GM23338 (cell line): ENCODE measurements at regions not wholly inside any gene's neighbourhood (a gene's known extent, or its start where the extent isn't known, plus 50 kb on each side); places are given as distances from the start of the nearest gene placed in this dataset.

Experiments used
- ATAC-seq: fragments of 200-7000 bp; cut with Tn5 transposase; 3 replicates; pipeline ENCODE4 v1.9.1; 2020
- DNase-seq: peaks from one replicate; pipeline ENCODE4 v3.0.0-alpha.2; 2015; ENCODE audit warnings: low spot score
- H2AFZ ChIP-seq: fragments of 200-600 bp; sonication (generic); 2 replicates; pipeline ENCODE4 v1.8.0; 2016; ENCODE audit warnings: antibody characterized with exemption, mild to moderate bottlenecking, moderate library complexity
- H3F3A ChIP-seq: fragments of 200-600 bp; sonication (generic); replicated peaks from 2 replicates; pipeline ENCODE4 v1.8.0; 2017; ENCODE audit warnings: antibody characterized with exemption, mixed run types, low read depth
- H3K27ac ChIP-seq: fragments of 200-600 bp; sonication (generic); 2 replicates; pipeline ENCODE4 v1.6.1; 2016; ENCODE audit warnings: low read depth
- H3K27me3 ChIP-seq: fragments of 200-600 bp; sonication (generic); 2 replicates; pipeline ENCODE4 v1.8.0; 2016; ENCODE audit warnings: mild to moderate bottlenecking, mixed run types, moderate library complexity; ENCODE audit not compliant: insufficient read depth
- H3K36me3 ChIP-seq: fragments of 200-600 bp; sonication (generic); 2 replicates; pipeline ENCODE4 v1.8.0; 2016; ENCODE audit warnings: mild to moderate bottlenecking; ENCODE audit not compliant: insufficient read depth
- H3K4me1 ChIP-seq: fragments of 200-600 bp; sonication (generic); 2 replicates; pipeline ENCODE4 v1.8.0; 2016; ENCODE audit warnings: mild to moderate bottlenecking, moderate library complexity; ENCODE audit not compliant: insufficient read depth
- H3K4me2 ChIP-seq: fragments of 200-600 bp; sonication (generic); 2 replicates; pipeline ENCODE4 v1.7.1; 2017; ENCODE audit warnings: mixed run types
- H3K4me3 ChIP-seq: fragments of 200-600 bp; sonication (generic); 2 replicates; pipeline ENCODE4 v1.6.1; 2016; ENCODE audit warnings: mixed run types
- H3K79me2 ChIP-seq: fragments of 200-600 bp; sonication (generic); replicated peaks from 2 replicates; pipeline ENCODE4 v1.8.0; 2017; ENCODE audit warnings: mild to moderate bottlenecking; ENCODE audit not compliant: insufficient read depth
- H3K9me2 ChIP-seq: fragments of 200-600 bp; sonication (generic); 2 replicates; pipeline ENCODE4 v1.8.0; 2017; ENCODE audit not compliant: insufficient read depth
- H4K20me1 ChIP-seq: fragments of 200-600 bp; sonication (generic); replicated peaks from 2 replicates; pipeline ENCODE4 v1.8.0; 2017; ENCODE audit warnings: mild to moderate bottlenecking; ENCODE audit not compliant: insufficient read depth
- H3K27ac Mint-ChIP-seq: 2 replicates; pipeline ENCODE4 v1.8.0; 2020; ENCODE audit warnings: inconsistent platforms, mild to moderate bottlenecking, moderate library complexity, mixed read lengths
- H3K27me3 Mint-ChIP-seq: 3 replicates; pipeline ENCODE4 v1.8.0; 2022; ENCODE audit warnings: low read depth, mild to moderate bottlenecking, moderate library complexity, mixed read lengths, inconsistent platforms; ENCODE audit not compliant: insufficient read depth, poor library complexity
- H3K36me3 Mint-ChIP-seq: 3 replicates; pipeline ENCODE4 v1.8.0; 2021; ENCODE audit warnings: low read depth, mild to moderate bottlenecking, inconsistent platforms, moderate library complexity, mixed read lengths
- H3K4me1 Mint-ChIP-seq: 3 replicates; pipeline ENCODE4 v1.8.0; 2020; ENCODE audit warnings: mild to moderate bottlenecking, inconsistent platforms, mixed read lengths
- H3K4me3 Mint-ChIP-seq: 3 replicates; pipeline ENCODE4 v1.8.0; 2021; ENCODE audit warnings: moderate library complexity, mild to moderate bottlenecking, inconsistent platforms, mixed read lengths
- H3K9me3 Mint-ChIP-seq: 3 replicates; pipeline ENCODE4 v1.8.0; 2020; ENCODE audit warnings: moderate library complexity, mild to moderate bottlenecking, inconsistent platforms, mixed read lengths
- CREB1 ChIP-seq: fragments of 250-450 bp; sonication (Bioruptor Pico); IDR thresholded peaks from 2 replicates; pipeline ENCODE4 v1.5.0; 2020; ENCODE audit warnings: low read depth, mild to moderate bottlenecking, moderate library complexity
- CTCF ChIP-seq, 2 experiments: fragments of 200-600 bp in 1 of 2; sonication (generic) in 1 of 2; conservative IDR thresholded peaks; 2 replicates each; pipeline versions ENCODE4 v1.5.1 to v1.6.1; 2016 to 2017; ENCODE audit warnings: antibody characterized with exemption in 2 of 2, low read depth in 2 of 2, mild to moderate bottlenecking in 2 of 2, moderate library complexity in 1 of 2
- ETS1 ChIP-seq: IDR thresholded peaks from 2 replicates; pipeline ENCODE4 v1.6.1; 2016; ENCODE audit warnings: antibody characterized with exemption
- EZH2 ChIP-seq: fragments of 200-600 bp; sonication (generic); IDR thresholded peaks from one replicate; pipeline ENCODE4 v1.8.0; 2017; ENCODE audit warnings: antibody characterized with exemption, mild to moderate bottlenecking, low read depth; ENCODE audit not compliant: unreplicated experiment
- JUNB ChIP-seq: IDR thresholded peaks from one replicate; pipeline ENCODE4 v1.6.1; 2016; ENCODE audit warnings: antibody characterized with exemption; ENCODE audit not compliant: unreplicated experiment
- NANOG ChIP-seq: IDR thresholded peaks from 2 replicates; pipeline ENCODE4 v1.6.1; 2016; ENCODE audit warnings: antibody characterized with exemption, borderline replicate concordance
- REST ChIP-seq: IDR thresholded peaks from one replicate; pipeline ENCODE4 v1.6.1; 2018; ENCODE audit warnings: antibody characterized with exemption; ENCODE audit not compliant: unreplicated experiment
- STAT1 ChIP-seq: IDR thresholded peaks from one replicate; pipeline ENCODE4 v1.6.1; 2016; ENCODE audit warnings: antibody characterized with exemption; ENCODE audit not compliant: unreplicated experiment
- ZNF114 ChIP-seq: fragments of 250-450 bp; sonication (Bioruptor Pico); IDR thresholded peaks from 2 replicates; pipeline ENCODE4 v1.5.0; 2020; ENCODE audit warnings: mild to moderate bottlenecking, moderate library complexity
- ZNF331 ChIP-seq: fragments of 250-450 bp; sonication (Bioruptor Pico); IDR thresholded peaks from 2 replicates; pipeline ENCODE4 v1.5.0; 2020; ENCODE audit warnings: low read depth, mild to moderate bottlenecking, moderate library complexity
- ZNF462 ChIP-seq: fragments of 250-450 bp; sonication (Bioruptor Pico); IDR thresholded peaks from 2 replicates; pipeline ENCODE4 v1.5.0; 2020; ENCODE audit warnings: mild to moderate bottlenecking, moderate library complexity

DNA sequence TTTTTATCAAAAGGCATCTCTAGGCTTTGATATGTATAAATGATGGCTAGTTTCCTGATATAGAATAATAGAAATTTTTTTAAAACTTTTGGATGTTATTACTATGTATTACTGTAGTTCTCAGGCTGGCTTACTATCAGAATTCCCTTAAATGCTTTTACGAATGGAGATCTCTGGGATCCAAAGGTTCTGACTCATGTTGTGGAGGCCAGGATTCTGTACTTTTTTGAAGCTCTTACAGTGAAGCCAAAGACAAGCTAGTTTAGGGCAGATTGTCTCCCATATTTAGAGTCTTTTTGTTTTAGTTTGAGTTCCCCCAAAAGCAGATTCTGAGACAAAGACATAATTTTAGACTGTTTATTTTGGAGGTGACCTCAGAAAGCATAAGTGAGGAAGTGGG lies 265.9 kb upstream of the SESN3 start:
- Histone ChIP-seq H3K79me2 (no peaks in the 10 kb centered on the region), H3K4me3 (no peak overlapping the region), H4K20me1 (no peaks in the 10 kb centered on the region), H3K36me3 (no peaks in the 10 kb centered on the region), H3K4me2 (no peak overlapping the region), H2AFZ (no peak overlapping the region), H3K27ac (no peak overlapping the region), H3K4me1 (peaks cover 5% of the 10 kb centered on the region), H3F3A (no peaks in the 10 kb centered on the region), H3K27me3 (no peaks in the 10 kb centered on the region), H3K9me2 (no peaks in the 10 kb centered on the region; the same call in 1 of the 2 replicates)
- Mint-ChIP-seq H3K4me3 (no peak overlapping the region), H3K36me3 (no peaks in the 10 kb centered on the region), H3K27me3 (no peaks in the 10 kb centered on the region), H3K27ac (no peak overlapping the region), H3K9me3 (peaks cover 2% of the 10 kb centered on the region; the same call in 1 of the 3 replicates), H3K4me1 (peaks cover 14% of the 10 kb centered on the region)
- no peak for DNase-seq
- TF ChIP-seq STAT1 (no peak), ETS1 (no peak), ZNF462 (CRISPR knock-in tag) (no peak), ZNF331 (CRISPR knock-in tag) (no peak), CREB1 (no peak), NANOG (no peak), ZNF114 (CRISPR knock-in tag) (no peak), EZH2 (no peak), CTCF (conservative IDR thresholded peaks at IDR 0.05; ENCODE audit: low read depth in 2 of 2) (no peak), JUNB (no peak), REST (no peak)
- no peak for ATAC-seq
